Adrenal gland (tissue), 9 donors: ENCODE measurements at regions not wholly inside any gene's neighbourhood (a gene's known extent, or its start where the extent isn't known, plus 50 kb on each side); places are given as distances from the start of the nearest gene placed in this dataset.

Experiments used
- DNase-seq, 7 donors: peaks; one replicate each; pipeline ENCODE4 v3.0.0-alpha.2; 2019 to 2020
- H3K27ac ChIP-seq, 5 donors: fragments of 200-600 bp; sonication (generic) in 4 of 5; 1 replicate in 3 of 5; 2 replicates in 2 of 5; pipeline versions ENCODE4 v1.5.1 to v1.8.0; 2016 to 2020; ENCODE audit warnings: mild to moderate bottlenecking in 1 of 5
- H3K27me3 ChIP-seq: fragments of 200-600 bp; 2 replicates; pipeline ENCODE4 v1.8.0; 2021
- H3K36me3 ChIP-seq, 2 donors: fragments of 200-600 bp; replicated peaks in 1 of 2; 1 replicate in 1 of 2; 2 replicates in 1 of 2; pipeline versions ENCODE4 v1.5.1 to v1.8.0; 2018 to 2022
- H3K4me1 ChIP-seq, 2 donors: fragments of 200-600 bp; replicated peaks in 1 of 2; 1 replicate in 1 of 2; 2 replicates in 1 of 2; pipeline versions ENCODE4 v1.5.1 to v1.8.0; 2018 to 2021
- H3K4me3 ChIP-seq, 4 donors: fragments of 200-600 bp; sonication (generic) in 3 of 4; one replicate each; pipeline ENCODE4 v1.5.1; 2016 to 2018
- H3K9me3 ChIP-seq, 3 donors: fragments of 200-600 bp; sonication (generic) in 1 of 3; replicated peaks in 1 of 3; 1 replicate in 2 of 3; 2 replicates in 1 of 3; pipeline versions ENCODE4 v1.5.1 to v1.8.0; 2016 to 2021
- POLR2A ChIP-seq, 2 donors: fragments of 450-650 bp; IDR thresholded peaks; one replicate each; pipeline ENCODE4 v1.6.1; 2017; ENCODE audit warnings: antibody characterized with exemption in 2 of 2, mild to moderate bottlenecking in 2 of 2, moderate library complexity in 1 of 2
- WGBS, 4 donors: extraction: QIAGEN DNeasy Blood & Tissue Kit in 2 of 4; methylation state at CpG; one replicate each; pipeline versions ENCODE4 v1.1.5 to v1.1.7; 2013 to 2017; 5-methylcytosine and 5-hydroxymethylcytosine counted together
- intact Hi-C, 2 donors: fragments of 100-400 bp; cut with DNase I; formaldehyde crosslinking; loops; one replicate each; pipeline versions ENCODE4 v1.14.1 to v1.15.0; 2022 to 2023
- TF ChIP-seq, protein P1 (sequence below), 6 experiments: fragments of 450-650 bp in 4 of 6; fragments of 200-600 bp in 2 of 6; sonication (generic) in 1 of 6; IDR thresholded peaks; 1 replicate in 5 of 6; 2 replicates in 1 of 6; pipeline versions ENCODE4 v1.5.1 to v1.8.0; 2016 to 2021; ENCODE audit warnings: antibody characterized with exemption in 6 of 6, mild to moderate bottlenecking in 2 of 6, moderate library complexity in 1 of 6
- donor health status: healthy with polysubstance abuse.
- donor health status: Bipolar disorder and iron deficiency.
- donor health status: DM: yes; HTN: yes; CAD: no.
- donor health status: DM: no; HTN: no; CAD: no.
- donor health status: DM: no; HTN: no; CAD: no.

- TF ChIP-seq, protein P1, sequence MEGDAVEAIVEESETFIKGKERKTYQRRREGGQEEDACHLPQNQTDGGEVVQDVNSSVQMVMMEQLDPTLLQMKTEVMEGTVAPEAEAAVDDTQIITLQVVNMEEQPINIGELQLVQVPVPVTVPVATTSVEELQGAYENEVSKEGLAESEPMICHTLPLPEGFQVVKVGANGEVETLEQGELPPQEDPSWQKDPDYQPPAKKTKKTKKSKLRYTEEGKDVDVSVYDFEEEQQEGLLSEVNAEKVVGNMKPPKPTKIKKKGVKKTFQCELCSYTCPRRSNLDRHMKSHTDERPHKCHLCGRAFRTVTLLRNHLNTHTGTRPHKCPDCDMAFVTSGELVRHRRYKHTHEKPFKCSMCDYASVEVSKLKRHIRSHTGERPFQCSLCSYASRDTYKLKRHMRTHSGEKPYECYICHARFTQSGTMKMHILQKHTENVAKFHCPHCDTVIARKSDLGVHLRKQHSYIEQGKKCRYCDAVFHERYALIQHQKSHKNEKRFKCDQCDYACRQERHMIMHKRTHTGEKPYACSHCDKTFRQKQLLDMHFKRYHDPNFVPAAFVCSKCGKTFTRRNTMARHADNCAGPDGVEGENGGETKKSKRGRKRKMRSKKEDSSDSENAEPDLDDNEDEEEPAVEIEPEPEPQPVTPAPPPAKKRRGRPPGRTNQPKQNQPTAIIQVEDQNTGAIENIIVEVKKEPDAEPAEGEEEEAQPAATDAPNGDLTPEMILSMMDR (IDR thresholded peaks at IDR 0.05), result no peak
- no peak for TF ChIP-seq POLR2A (IDR thresholded peaks at IDR 0.05)
- 58 to 71% (median 66%) methylated on average over 5 of the region's 5 CpGs for WGBS, 4 donors
- no peaks in the 10 kb centered on the region for H3K27me3 ChIP-seq
- no peak overlapping the region for H3K4me3 ChIP-seq
- H3K27ac ChIP-seq, result no peak overlapping the region
- intact Hi-C loops, result no loop called here
- H3K4me1 ChIP-seq, result peaks cover 4 to 7% of the 10 kb centered on the region in 2 donors
- no peaks in the 10 kb centered on the region for H3K9me3 ChIP-seq
- H3K36me3 ChIP-seq, result no peaks in the 10 kb centered on the region
- no peak for DNase-seq
Measured at GRCh38 chr4:37757121-37757520, 69.4 kb upstream of the PGM2 start.

DNA sequence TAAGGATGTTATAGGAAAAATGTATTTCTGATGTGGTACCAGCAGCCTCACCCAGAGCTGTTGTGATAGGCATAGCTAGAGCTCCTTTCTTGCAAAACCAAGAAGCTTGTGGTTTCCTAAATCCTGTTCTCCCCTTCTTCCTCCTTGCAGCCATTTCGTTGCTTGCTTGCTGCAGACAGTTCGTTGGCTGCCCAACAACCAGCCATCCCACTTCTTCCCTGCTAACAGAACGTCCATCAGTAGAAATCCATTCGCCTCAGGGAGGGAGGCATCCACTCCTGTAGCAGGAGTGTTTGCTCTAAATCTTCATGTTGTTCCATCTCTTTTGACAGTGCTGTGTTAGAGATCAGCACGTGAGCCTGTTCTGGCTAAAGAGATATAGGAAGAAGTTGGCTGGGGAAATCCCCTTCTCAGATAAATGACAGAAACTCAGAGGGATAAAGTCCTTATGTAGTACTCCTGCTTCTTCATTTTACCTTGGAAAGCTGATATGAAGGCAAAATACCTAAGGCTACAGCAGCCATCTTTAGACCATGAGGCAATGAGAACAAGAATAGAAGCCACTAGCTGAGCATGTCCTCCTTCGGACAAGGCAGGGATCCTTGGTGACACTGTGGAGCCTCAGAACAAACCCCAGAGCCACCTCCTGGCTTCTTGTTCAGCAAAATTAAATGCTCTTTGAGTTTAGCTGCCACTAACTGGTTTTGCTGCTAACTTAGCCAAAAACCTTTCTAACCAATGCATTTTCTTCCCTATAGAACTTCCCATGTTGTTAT lies 68.4 kb upstream of the RELL1 start:
- H3K27ac ChIP-seq, result peak overlapping the region in 1 of 5 donors; percentile 34
- H3K9me3 ChIP-seq, result no peaks in the 10 kb centered on the region
- no peaks in the 10 kb centered on the region for H3K27me3 ChIP-seq
- H3K4me1 ChIP-seq, result peaks cover 4 to 7% of the 10 kb centered on the region in 2 donors
- no peak overlapping the region for H3K4me3 ChIP-seq
- TF ChIP-seq POLR2A (IDR thresholded peaks at IDR 0.05), result no peak
- TF ChIP-seq, protein P1 (IDR thresholded peaks at IDR 0.05), result no peak
- no peaks in the 10 kb centered on the region for H3K36me3 ChIP-seq
- intact Hi-C loops, result no loop called here
- no peak for DNase-seq
- WGBS, 4 donors, result 60 to 79% (median 67%) methylated on average over 6 of the region's 6 CpGs

- no peak overlapping the region for H3K4me3 ChIP-seq
- H3K27me3 ChIP-seq, result no peaks in the 10 kb centered on the region
- no peak for TF ChIP-seq POLR2A (IDR thresholded peaks at IDR 0.05)
- TF ChIP-seq, protein P1 (IDR thresholded peaks at IDR 0.05), result no peak
- no peaks in the 10 kb centered on the region for H3K36me3 ChIP-seq
- no peak for DNase-seq
- H3K9me3 ChIP-seq, result no peaks in the 10 kb centered on the region
- intact Hi-C loops, result no loop called here
- peak overlapping the region in 1 of 5 donors; percentile 29 for H3K27ac ChIP-seq
- 73 to 96% (median 86%) methylated on average over 1 of the region's 1 CpG for WGBS, 4 donors
- H3K4me1 ChIP-seq, result no peaks in the 10 kb centered on the region
Measured at GRCh38 chr4:37749398-37749988, 63.3 kb upstream of the RELL1 start.

- no peak overlapping the region for H3K27ac ChIP-seq
- H3K4me3 ChIP-seq, result no peak overlapping the region
- H3K4me1 ChIP-seq, result no peaks in the 10 kb centered on the region
- DNase-seq, result no peak
- intact Hi-C loops, result no loop called here
- no peaks in the 10 kb centered on the region for H3K9me3 ChIP-seq
- H3K36me3 ChIP-seq, result no peaks in the 10 kb centered on the region
- WGBS, 4 donors, result 36 to 89% (median 53%) methylated on average over 2 of the region's 2 CpGs
- no peak for TF ChIP-seq POLR2A (IDR thresholded peaks at IDR 0.05)
- TF ChIP-seq, protein P1 (IDR thresholded peaks at IDR 0.05), result no peak
- H3K27me3 ChIP-seq, result no peaks in the 10 kb centered on the region
Measured at GRCh38 chr4:37748485-37748884, 62.3 kb upstream of the RELL1 start.
